ENCODE measurements at regions not wholly inside any gene's neighbourhood (a gene's known extent, or its start where the extent isn't known, plus 50 kb on each side); places are given as distances from the start of the nearest gene placed in this dataset.

DNA sequence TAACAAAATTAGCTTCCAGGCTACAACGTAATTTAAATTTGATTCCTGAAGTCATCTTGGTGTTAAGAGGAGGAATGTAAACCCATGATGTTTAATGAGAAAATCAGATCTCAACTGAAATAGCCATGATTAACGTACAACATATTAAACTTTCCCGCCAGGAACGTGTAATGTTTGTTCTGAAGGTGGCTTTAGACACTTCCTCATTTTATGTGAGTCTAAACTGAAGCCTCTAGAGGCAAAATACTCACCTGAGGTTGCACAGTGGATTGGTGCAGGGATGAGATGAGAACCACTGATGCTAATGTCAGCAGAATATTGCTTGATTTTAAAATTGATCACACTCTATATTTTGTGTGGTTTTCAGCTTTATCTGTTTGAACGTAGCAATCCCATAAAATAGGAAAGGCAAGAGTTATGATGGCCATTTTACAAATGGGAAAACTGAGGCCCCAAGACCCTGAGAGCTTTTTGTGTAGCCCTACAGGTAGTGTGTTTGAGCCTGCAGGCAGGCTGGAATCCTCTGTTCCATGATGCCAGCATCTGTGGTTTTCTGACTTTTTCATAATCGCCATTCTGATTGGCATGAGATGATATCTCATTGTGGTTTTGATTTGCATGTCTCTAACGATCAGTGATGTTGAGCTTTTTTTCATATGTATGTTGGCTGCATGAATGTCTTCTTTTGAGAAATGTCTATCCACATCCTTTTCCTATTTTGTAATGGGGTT lies 243.7 kb upstream of the BMPER start:
- peak; percentile 66 for DNase-seq

DNA sequence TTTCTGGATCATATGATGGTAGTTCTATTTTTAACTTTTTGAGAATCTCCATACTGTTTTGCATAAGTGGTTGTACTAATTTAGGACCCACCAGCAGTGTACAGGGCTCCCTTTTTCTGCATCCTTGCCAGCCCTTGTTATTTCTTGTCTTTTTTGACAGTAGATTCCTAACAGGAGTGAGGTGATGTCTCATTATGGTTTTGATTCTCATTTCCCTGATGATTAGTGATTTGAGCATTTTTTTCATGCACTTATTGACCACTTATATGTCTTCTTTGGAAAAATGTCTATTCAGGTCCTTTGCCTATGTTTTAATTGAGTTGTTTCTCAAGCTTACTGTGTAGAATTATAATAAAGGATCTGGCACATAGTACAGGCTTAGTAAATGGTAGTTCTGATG lies 238.8 kb upstream of the BMPER start:
- no peak for DNase-seq

DNA sequence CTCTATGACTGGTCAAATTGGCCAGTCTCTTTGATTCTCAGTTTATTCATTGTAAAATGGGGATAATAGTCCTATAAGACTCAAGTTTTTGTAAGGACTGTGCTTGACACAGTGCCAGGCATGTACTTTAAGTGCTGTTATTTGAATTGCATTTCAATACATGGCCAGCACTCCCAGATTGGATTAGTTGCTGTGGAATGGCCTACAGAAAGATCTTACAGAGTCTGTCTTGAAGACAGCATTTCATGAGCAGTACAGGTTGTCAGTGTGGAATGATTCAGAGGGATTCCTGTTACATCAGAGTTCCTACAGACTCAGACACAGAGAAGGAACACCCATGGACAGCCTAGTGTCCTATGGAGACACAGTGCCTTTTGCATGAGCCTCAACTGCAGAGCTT lies 238.1 kb upstream of the BMPER start:
- DNase-seq: no peak

DNA sequence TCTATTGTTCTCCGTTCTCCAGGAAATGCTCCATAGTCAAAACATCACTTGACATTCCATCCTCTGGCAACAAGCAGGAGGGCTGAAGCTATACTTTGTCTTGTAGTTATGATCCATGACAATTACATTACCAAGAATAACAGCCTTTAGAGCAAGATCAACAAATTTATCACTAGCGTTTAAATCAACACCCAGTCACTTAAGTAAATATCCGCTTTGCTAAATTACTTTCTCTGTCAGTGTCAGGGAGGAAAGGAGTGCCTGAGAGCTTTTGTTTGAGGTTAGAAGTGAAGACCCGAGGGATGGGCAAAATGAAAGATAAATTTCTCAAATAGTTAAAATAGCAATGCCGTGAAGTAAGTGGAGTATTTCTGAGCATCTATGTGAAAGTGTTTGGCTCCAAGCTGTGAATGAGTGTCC lies 236.1 kb upstream of the BMPER start:
- peak; percentile 11 for DNase-seq

DNA sequence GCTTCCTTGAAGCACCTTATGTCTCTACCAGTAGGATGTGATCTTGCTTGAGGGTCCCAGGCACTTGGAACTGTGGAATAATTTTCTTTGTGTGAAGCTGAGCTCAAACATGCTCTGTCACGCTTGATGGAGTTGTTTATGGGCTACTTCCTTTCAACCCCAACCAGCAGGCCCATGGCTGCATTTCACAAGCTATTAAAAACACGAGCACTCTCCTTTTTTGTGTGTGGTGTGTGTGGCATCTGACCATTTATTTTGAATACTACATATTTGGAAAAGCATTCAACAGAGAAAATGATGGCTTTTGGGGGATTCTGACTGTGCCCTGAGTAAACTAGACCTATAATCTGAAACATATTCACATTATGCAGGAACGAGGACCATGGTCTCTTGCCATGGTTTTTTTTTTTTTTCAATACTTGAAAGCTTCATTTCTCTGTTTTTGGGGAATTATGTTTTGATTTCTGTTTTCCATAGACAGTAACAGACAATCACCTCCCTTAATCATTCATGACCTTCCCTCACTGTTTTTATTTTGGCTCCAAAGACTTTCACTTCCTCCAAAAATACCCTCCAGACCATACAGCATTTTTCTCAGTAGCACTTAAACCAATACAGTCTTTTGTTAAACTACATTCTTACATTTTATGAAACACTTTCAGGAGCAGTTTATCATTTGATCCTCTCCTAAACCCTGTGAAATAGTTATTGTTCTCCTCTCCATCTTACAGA lies 233.6 kb upstream of the BMPER start:
- DNase-seq: peak; percentile 21

DNA sequence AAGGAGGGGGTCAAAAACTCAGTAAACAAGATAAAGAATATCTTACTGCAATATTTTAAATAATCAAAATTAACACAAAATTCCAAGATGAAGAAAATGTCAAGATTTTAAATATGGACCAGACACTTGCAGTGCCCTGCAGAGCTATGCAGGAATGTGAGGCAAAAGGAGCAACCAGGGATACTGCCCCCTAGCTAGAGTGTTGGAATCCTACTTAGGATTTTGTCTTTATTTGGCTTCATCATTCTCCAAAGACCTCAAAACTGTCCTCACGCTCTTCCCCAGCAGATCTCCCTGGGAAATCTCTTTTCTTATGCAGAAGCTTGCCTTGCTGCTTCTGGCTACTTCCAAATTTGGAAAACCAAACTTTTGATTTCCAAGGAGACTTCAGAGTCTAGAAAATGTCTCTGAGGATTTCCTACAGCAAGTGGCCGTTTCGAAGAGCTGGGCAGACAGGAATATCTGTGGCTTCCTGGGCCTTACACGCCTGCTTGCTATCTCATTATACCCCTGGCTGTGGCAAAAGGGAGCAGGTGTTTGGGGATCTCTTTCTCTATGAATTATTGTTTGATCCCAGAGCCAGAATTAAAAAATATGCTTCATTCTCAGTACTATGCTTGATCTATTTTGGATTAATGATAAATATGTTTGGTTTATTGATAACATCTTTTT lies 232.2 kb upstream of the BMPER start:
- DNase-seq: no peak

DNA sequence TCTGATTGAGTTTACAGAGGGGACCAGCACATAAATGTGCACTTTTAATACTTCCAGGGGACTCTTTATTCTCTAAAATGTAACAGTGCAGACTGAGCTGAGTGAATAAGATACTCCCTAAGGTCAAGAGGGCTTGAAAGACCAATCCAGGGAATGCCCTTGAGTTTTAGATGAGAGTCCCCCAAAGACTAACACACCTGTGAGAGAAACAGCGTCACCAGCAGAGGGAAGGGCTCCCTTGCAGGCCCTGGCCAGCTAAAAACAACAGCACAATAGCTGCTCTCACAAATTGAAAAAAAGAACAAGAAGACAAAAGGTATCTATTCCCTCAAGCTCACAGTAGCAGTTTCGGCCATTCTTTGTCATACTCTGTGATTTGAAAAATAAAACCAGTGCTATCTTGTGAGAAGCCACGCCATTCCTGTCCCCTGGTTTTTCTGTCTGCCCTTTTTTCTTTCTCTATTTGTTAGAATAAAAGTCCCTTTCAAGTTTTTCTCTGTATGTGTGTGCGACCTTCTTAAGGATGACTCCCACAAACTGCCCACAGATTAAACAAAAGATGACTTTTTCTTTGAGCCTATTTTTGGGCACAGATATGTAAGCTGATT lies 230.4 kb upstream of the BMPER start:
- DNase-seq: no peak

DNA sequence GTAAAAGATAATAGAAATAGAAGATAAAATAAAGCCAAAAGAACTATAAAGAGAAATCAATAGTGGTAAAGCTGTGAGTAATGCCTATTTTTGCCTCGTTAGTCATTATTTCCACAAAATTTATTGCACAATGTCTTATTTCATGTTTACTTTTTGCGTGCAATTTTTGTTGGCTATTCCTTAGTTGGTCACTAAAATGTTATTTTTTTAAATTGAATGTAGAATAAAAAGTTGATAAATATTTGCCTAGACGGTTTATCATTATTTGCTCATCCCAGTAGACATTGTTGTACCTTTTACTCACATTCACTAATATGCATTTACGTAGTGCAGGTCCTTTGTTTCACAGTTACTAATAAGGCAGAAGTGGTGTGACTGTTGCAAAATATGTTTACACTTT lies 227.8 kb upstream of the BMPER start:
- no peak for DNase-seq

DNA sequence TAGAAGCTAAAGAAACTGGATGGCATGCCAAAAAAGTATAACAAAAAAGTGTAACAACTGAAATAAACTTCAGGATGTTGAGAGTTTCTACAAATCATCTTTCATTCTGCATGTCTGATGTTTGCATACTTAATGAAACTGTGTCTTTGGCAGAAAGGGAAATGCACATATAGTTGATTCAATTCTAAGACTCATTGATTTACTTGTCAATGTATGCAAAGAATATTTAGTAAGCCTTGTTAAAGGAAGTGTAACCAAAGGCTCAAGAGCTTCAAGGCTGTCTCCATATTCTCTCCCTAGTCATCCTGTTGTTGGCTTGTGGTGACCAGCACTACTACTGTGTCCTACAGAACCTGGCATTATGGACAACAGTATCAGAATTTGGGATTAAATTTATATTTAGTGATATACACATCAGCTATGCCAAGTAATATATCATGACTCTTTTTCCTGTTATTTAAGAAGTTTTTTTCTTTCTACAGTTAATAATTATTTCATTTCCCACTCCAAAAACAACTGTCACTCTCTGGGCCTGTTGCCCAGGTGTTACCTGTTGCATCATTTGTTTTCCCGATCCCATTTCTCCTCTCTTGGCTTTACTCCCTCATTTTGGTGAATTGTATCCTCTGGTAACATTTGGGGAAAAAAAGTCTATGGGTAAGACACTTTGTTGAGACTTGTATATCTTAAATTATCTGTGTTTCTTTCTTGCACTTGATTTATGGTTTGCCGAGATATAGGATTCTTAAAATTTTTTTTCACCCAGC lies 226.6 kb upstream of the BMPER start:
- DNase-seq: no peak

DNA sequence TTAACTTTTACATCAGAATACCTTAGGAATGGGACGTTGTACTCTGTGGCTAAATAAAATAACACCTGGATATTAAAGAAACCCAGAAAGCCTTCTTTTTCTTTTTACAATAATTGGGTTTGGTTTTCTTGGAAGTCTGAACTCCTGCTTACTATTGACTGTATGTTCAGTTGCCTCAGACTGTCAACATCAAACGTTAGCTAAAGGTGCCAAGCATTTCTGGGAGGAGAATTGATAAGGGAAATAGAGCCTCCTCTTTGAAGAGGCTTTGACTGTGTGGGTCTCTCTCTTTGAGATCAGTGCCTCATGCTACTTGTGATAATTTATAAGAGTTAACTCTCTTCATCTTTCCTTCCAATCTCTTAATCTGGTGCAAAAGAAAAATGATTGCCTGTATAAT lies 224.7 kb upstream of the BMPER start:
- DNase-seq: no peak

DNA sequence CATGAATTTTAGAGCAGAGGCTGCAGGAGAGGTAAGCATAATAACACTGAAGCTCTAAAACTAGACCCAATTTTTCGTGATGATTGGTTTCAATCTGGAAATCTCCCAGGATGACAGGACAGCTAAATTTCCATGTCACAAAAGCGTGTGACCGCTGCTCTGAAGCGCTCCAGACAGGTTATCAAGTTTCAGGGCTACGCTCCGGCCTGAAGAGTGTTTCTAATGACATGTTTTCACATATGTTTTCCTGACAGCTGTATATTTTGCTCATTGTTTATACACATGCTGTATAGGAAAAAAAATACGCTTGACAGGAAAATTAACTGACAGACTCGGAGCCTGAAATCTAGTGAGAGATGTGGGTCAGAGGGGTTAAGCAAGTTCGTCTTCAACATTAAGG lies 219.8 kb upstream of the BMPER start:
- DNase-seq: no peak

DNA sequence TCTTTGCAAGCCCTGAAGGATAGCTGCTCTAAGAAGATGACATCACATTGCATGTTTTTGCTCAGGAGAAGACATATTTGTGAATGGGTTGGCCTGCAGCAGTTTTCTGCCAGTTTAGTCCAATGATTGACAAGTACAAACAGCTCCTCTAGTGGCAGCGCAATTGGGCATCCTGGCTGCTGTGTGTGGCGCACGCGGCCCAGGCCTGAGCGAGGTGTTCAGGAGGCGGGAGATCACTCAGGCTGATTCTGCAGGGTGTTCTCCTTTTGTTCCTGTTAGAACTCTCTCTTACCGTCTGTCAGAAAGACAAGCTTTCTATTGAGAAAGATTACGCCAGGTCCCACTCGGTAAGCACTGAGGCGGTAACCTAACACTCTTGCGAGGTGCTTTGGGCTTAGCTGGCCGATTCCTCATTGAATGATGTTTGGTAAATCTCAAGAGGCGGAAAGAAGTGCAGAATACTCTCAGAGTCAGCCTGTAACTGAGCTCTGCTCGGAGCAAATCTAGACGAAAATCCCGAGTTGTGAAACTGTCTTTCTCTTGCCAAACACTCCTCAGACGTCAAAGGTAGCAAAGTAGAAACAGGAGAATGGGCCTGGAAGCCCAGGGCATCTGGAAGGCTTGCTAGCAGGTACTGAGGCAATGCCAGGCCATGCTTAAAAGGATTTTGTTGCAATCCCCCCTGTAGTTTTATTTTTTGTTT lies 219.2 kb upstream of the BMPER start:
- DNase-seq: no peak

DNA sequence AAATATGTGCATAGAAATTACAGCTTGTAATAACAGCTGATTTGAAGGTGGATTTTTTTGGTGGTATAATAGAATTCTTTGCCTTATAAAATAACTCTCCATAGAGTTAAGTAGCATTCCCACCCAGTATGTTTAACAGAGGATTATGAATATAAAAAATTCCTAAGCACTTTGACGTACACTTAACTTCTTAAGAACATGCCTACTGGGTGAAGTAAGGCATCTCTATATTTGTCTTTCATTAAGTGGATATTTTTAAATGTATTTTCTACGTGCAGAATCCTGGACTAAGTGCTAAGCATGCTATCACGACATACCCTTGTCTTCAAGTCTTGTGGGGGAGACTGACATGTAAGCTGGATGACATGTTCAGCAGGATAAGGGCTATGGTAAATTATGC lies 217.7 kb upstream of the BMPER start:
- no peak for DNase-seq

DNA sequence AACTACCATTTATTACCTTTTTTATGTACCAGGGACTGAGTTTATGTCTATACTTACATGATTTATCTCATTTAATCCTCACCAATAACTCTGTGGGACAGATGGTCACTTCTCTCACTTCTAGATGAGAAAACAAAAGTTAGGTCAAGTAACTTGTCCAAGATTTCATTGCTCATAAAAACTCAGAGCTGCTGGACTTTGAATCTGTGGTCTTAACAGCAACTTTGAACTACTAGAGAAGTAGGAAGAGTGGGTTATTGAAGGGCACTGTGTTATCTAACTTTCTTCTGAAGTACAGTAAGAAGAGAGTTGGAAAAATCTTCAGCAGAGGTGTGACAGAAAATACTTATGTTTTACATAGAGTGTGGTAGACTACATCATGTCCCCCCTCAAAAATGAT lies 214.2 kb upstream of the BMPER start:
- DNase-seq: no peak

DNA sequence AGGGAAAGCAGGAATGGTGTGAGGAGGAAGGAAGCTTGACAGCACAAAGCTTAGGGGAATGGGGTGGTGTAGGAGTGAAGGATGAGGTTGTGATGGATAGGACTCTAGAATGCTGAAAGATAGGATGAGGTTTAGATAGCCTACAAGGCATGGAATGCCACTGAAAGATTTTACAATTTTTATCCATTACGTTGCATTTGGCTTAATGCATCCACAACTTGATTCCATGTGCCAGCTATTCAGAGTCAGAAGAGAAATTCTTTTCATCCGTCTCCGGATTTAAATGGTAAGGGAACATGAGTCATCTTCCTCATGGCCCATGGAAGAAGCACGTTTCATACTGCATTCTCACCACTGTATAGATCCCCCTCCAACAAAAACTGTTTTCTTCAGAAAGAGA lies 212.4 kb upstream of the BMPER start:
- no peak for DNase-seq

DNA sequence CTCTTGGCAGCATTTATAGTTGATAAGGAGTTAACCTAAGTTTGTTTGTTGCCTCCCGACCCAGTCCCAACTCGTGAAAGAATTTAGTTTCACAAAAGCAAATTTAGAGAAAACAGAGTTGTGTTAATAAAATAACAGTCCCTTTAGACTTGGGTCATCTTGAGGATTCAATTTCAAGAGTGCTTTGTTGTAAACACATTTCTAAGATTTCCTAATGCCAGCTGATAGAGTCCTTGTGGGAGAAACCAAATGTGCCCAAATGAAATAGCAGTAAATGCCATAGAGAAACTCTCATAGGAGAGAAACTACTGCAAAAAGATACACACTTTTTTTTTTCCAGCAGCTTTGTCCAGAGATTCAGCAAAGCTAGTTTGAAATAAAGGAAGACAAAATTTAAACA lies 211.3 kb upstream of the BMPER start:
- DNase-seq: no peak

DNA sequence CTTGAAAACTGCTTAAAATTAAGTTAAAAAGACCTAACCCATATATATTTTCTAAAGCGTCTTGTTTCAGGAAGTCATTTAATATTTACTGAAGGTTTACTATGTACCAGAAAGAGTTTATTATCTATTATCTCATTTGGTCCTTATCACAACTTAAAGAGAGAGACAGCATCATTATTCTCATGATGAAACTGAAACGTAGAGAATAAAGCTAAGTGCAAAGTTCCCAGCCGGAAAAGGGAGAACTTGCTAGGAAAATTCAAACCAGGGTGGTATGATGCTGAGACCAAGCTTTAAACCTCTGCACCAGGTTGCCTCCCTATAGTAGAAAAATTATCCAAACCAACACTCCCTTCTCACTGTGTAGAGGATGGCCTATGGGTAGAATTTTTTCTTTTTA lies 207.7 kb upstream of the BMPER start:
- no peak for DNase-seq

DNA sequence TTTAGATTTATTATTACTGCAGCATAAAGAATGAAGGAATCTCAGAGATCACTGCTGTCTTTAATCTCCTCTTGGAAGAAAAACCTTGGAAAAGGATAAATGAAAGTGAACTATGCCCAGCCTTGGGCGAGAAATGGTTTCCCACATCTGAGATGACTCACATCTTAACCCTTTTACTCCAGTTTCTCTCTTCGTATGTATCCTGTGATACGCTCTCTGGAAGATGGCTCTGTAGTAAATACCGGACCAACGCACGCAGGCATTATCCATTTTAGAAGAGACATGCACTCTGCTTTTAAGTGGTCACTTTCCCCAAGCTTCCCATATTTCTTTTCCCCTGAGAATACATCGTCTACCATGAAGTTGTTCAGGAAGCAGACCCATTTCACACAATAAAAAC lies 207.3 kb upstream of the BMPER start:
- no peak for DNase-seq

DNA sequence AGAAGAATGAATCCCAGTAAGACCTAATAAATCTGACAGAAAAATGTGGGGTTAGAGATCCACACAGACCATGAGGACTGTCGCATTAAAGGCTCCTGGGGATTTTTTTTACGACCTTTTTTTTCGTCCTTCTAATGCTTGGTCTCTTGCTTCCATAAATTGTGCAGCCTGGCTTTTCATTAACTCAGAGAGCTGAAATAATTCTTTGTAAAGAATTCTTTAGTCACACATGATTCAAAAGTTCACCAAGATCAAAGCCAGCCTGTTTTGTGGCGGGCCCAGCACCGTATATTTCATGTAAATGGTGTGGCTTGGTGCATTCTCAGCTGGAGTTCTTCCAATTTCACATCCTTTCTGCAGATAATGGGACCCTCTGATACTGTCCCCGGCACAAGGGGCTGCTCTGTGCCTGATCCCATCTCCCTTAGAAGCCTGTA lies 206.6 kb upstream of the BMPER start:
- DNase-seq: no peak

DNA sequence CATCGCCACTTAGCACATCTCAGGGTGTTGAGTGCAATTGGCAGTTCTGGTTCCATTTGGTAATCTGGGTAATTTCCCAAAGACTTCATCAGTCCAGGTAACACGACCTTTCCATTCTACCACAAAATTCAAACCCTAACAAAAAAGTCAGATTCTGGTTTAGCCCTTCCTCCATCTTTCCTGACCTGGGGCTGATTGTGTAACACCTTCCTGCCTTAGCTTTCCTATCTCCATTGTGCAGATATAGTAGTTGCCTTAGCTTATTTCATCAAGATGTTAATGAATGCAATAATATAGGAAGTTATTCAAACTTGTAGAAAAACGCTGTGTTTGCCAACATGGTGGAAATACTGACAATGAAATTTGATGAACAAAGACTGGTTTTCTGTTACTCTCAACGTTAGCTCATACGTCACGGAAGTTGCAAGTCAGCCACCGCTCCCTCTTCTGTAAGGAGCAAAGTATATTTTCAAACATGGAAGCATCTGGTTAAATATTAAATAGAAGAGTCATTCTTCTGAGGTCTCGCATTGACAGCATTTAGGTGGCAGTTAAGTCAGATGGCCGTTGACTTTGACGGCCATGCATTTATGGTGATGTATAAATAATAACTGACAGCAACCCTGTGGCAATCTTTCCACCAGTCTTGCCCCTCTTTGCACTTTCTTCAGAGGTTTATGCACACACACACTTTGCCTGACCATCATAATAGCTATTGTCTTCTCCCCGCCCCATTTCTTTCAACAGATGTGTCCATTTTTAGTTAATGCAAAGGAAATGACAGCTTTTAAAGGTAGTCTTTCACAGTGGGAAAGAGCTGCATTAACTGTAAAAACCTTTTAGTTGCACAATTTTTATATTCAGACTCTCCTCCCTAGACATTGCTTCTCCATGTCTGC lies 205.1 kb upstream of the BMPER start:
- DNase-seq: no peak

DNA sequence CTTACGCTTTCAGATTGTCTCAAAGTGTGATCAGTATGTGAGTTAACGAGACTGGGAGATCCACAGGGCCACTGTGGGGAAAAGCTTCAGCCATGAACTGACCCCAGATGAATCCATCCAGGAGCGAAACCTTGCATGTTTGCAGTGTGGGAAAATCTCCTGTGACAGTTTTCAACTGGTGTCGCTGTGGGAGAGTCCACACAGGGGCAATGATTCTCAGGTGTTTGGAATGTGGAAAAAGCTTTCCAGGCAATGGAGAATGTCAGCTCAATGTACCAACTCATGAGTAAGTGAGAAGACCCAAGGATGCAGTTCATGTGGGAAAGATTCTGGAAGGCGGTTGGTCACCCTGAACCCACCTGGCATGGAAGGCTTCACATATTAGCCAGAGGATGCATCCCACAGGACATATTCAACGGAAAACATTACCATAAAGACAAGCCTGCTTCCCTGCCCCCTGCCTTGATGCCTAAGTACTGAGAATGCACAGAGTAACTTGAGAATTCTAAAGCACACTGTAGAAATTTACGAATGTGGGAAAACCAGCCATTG lies 204.1 kb upstream of the BMPER start:
- DNase-seq: no peak

All from NCI-H526 treated with DMSO at 0.1 percent for 48 hours (cell line).